Vagina (tissue), 2 donors: ENCODE measurements at regions not wholly inside any gene's neighbourhood (a gene's known extent, or its start where the extent isn't known, plus 50 kb on each side); places are given as distances from the start of the nearest gene placed in this dataset.

Experiments
- DNase-seq, 2 donors: peaks; one replicate each; pipeline ENCODE4 v3.0.0-alpha.2; 2017; ENCODE audit errors: extremely low spot score in 2 of 2
- H3K27ac ChIP-seq: fragments of 200-600 bp; sonication (generic); one replicate; pipeline ENCODE4 v1.5.1; 2019
- H3K27me3 ChIP-seq: fragments of 200-600 bp; sonication (generic); one replicate; pipeline ENCODE4 v1.5.1; 2019
- H3K36me3 ChIP-seq, 2 donors: fragments of 200-600 bp; sonication (generic); one replicate each; pipeline ENCODE4 v1.5.1; 2017 to 2019
- H3K4me1 ChIP-seq: fragments of 200-600 bp; sonication (generic); one replicate; pipeline ENCODE4 v1.5.1; 2019
- H3K4me3 ChIP-seq, 2 donors: fragments of 200-600 bp; sonication (generic); 1 replicate in 1 of 2; 2 replicates in 1 of 2; pipeline ENCODE4 v1.5.1; 2016 to 2019
- H3K9me3 ChIP-seq: fragments of 200-600 bp; sonication (generic); one replicate; pipeline ENCODE4 v1.5.1; 2019
- CTCF ChIP-seq, 3 experiments: fragments of 450-650 bp in 2 of 3; fragments of 200-600 bp in 1 of 3; sonication (generic) in 1 of 3; IDR thresholded peaks; one replicate each; pipeline ENCODE4 v1.5.1; 2017 to 2019; ENCODE audit warnings: antibody characterized with exemption in 3 of 3, mild to moderate bottlenecking in 2 of 3, moderate library complexity in 2 of 3
- POLR2A ChIP-seq, 2 donors: fragments of 450-650 bp; IDR thresholded peaks; one replicate each; pipeline ENCODE4 v1.6.1; 2017; ENCODE audit warnings: antibody characterized with exemption in 2 of 2, mild to moderate bottlenecking in 2 of 2, moderate library complexity in 2 of 2
- POLR2AphosphoS5 ChIP-seq, 2 donors: sonication (generic); formaldehyde crosslinking; IDR thresholded peaks; one replicate each; pipeline ENCODE4 v1.9.0; 2017; ENCODE audit warnings: antibody characterized with exemption in 2 of 2, mild to moderate bottlenecking in 2 of 2, low read depth in 1 of 2; ENCODE audit not compliant: insufficient read depth in 1 of 2
- intact Hi-C: fragments of 100-400 bp; cut with DNase I; formaldehyde crosslinking; loops from one replicate; pipeline ENCODE4 v1.15.1; 2023

DNA sequence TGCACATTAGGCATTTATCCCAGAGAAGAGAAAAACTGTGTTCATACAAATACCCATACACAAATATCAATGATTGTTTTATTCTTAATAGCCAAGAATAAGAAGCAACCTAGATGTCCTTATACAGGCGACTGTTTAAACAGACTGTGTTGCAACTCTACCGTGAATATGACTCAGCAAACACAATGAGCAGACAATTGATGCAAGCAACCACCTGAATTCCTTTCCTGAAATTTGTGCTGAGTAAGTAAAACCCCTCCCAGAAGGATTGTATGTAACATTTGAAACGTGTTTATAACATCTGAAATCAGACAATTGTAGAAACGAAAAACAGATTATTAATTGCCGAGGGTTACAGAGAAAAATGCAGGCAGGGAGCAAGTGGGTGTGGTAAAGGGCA, 621.9 kb upstream of the SOX11 start:
- no peak for DNase-seq
- no peaks in the 10 kb centered on the region for H3K4me1 ChIP-seq
- no peaks in the 10 kb centered on the region for H3K27me3 ChIP-seq
- no peak overlapping the region for H3K27ac ChIP-seq
- no peaks in the 10 kb centered on the region for H3K36me3 ChIP-seq
- TF ChIP-seq POLR2A (IDR thresholded peaks at IDR 0.05), result no peak
- TF ChIP-seq CTCF (IDR thresholded peaks at IDR 0.05), result no peak
- TF ChIP-seq POLR2AphosphoS5 (IDR thresholded peaks at IDR 0.05; ENCODE audit: insufficient read depth in 1 of 2, low read depth in 1 of 2), result no peak
- intact Hi-C loops, result no loop called here
- no peaks in the 10 kb centered on the region for H3K9me3 ChIP-seq
- H3K4me3 ChIP-seq, result no peak overlapping the region

GRCh38 chr2:5074733-5075132, 617.5 kb upstream of the SOX11 start:
- no peaks in the 10 kb centered on the region for H3K36me3 ChIP-seq
- no peak for DNase-seq
- no peaks in the 10 kb centered on the region for H3K27me3 ChIP-seq
- no peaks in the 10 kb centered on the region for H3K4me1 ChIP-seq
- no peak overlapping the region for H3K4me3 ChIP-seq
- no peak overlapping the region for H3K27ac ChIP-seq
- TF ChIP-seq POLR2AphosphoS5 (IDR thresholded peaks at IDR 0.05; ENCODE audit: insufficient read depth in 1 of 2, low read depth in 1 of 2) (no peak), CTCF (IDR thresholded peaks at IDR 0.05) (no peak), POLR2A (IDR thresholded peaks at IDR 0.05) (no peak)
- no peaks in the 10 kb centered on the region for H3K9me3 ChIP-seq
- intact Hi-C loops, result no loop called here

DNA sequence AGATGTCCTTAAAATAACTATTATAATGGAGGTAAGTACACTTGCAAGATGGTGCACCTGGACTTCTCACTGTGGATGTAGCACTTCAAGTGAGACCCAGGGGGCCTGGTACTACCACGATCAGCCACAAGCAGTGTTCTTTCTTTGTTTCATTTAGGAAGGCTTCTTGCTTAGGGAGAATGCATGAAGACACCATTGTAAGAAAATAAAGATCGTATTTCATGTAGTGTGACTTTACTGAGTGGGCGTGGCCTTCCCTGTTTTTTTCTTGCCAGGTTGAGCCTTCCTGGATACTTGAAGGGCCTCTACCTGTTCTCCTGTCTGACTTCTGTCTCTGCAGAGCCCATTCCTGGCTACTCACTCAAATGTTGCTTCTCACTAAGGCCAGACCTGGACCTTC, 615.6 kb upstream of the SOX11 start:
- H3K4me1 ChIP-seq, result no peaks in the 10 kb centered on the region
- no peak overlapping the region for H3K4me3 ChIP-seq
- intact Hi-C loops, result no loop called here
- H3K36me3 ChIP-seq, result no peaks in the 10 kb centered on the region
- DNase-seq, result no peak
- no peaks in the 10 kb centered on the region for H3K27me3 ChIP-seq
- no peaks in the 10 kb centered on the region for H3K9me3 ChIP-seq
- H3K27ac ChIP-seq, result no peak overlapping the region
- TF ChIP-seq POLR2AphosphoS5 (IDR thresholded peaks at IDR 0.05; ENCODE audit: insufficient read depth in 1 of 2, low read depth in 1 of 2) (no peak), POLR2A (IDR thresholded peaks at IDR 0.05) (no peak), CTCF (IDR thresholded peaks at IDR 0.05) (no peak)

GRCh38 chr2:5077479-5078089, 614.6 kb upstream of the SOX11 start:
- TF ChIP-seq POLR2AphosphoS5 (IDR thresholded peaks at IDR 0.05; ENCODE audit: insufficient read depth in 1 of 2, low read depth in 1 of 2), result no peak
- no peak for TF ChIP-seq CTCF (IDR thresholded peaks at IDR 0.05)
- no peak for TF ChIP-seq POLR2A (IDR thresholded peaks at IDR 0.05)
- Histone ChIP-seq H3K36me3 (no peaks in the 10 kb centered on the region), H3K4me3 (no peak overlapping the region), H3K27me3 (no peaks in the 10 kb centered on the region), H3K9me3 (no peaks in the 10 kb centered on the region), H3K4me1 (no peaks in the 10 kb centered on the region), H3K27ac (no peak overlapping the region)
- DNase-seq, result no peak
- intact Hi-C loops, result no loop called here

GRCh38 chr2:5083402-5083801, 608.8 kb upstream of the SOX11 start:
- intact Hi-C loops, result loop anchor here (5.0 kb wide), 1 partner anchor 626 kb away; no protein-coding TSS in a partner anchor
- no peaks in the 10 kb centered on the region for H3K4me1 ChIP-seq
- TF ChIP-seq CTCF (IDR thresholded peaks at IDR 0.05) (no peak), POLR2AphosphoS5 (IDR thresholded peaks at IDR 0.05; ENCODE audit: insufficient read depth in 1 of 2, low read depth in 1 of 2) (no peak), POLR2A (IDR thresholded peaks at IDR 0.05) (no peak)

More at GRCh38 chr2:5083402-5083801, 608.8 kb upstream of the SOX11 start:
- H3K4me3 ChIP-seq, result no peak overlapping the region
- no peaks in the 10 kb centered on the region for H3K36me3 ChIP-seq
- no peaks in the 10 kb centered on the region for H3K27me3 ChIP-seq
- H3K27ac ChIP-seq, result no peak overlapping the region
- no peak for DNase-seq
- no peaks in the 10 kb centered on the region for H3K9me3 ChIP-seq
